Astrocyte (in vitro differentiated cells and primary cell): ENCODE measurements at regions not wholly inside any gene's neighbourhood (a gene's known extent, or its start where the extent isn't known, plus 50 kb on each side); places are given as distances from the start of the nearest gene placed in this dataset.
"Not testable (repeated sequence)": the region's sequence is repeated elsewhere in the genome, so short reads cannot be mapped to it uniquely, and the experiment has no call there.

Experiments
- DNase-seq: peaks from one replicate; pipeline ENCODE4 v3.0.0-alpha.2; 2010; ENCODE audit warnings: low read depth
- FAIRE-seq: peaks from 2 replicates; lab custom pipeline; 2011; peaks lifted over from hg19 to GRCh38; lab: Jason Lieb, UNC
- H2AFZ ChIP-seq: 2 replicates; pipeline ENCODE4 v1.6.0; 2012; ENCODE audit warnings: low read depth, low read length, inconsistent platforms
- H3K27ac ChIP-seq: 2 replicates; pipeline ENCODE4 v1.5.1; 2011; ENCODE audit warnings: low read depth, low read length, inconsistent platforms
- H3K27me3 ChIP-seq: 2 replicates; pipeline ENCODE4 v1.6.0; 2011; ENCODE audit warnings: low read length, inconsistent platforms; ENCODE audit not compliant: insufficient read depth
- H3K36me3 ChIP-seq: 2 replicates; pipeline ENCODE4 v1.5.1; 2011; ENCODE audit warnings: low read length, inconsistent platforms; ENCODE audit not compliant: insufficient read depth
- H3K4me1 ChIP-seq: 2 replicates; pipeline ENCODE4 v1.5.1; 2011; ENCODE audit warnings: low read length, inconsistent platforms; ENCODE audit not compliant: insufficient read depth
- H3K4me2 ChIP-seq: 2 replicates; pipeline ENCODE4 v1.6.0; 2012; ENCODE audit warnings: low read length, inconsistent platforms
- H3K4me3 ChIP-seq: 2 replicates; pipeline ENCODE4 v1.5.1; 2011; ENCODE audit warnings: low read depth, mild to moderate bottlenecking, low read length, inconsistent platforms; ENCODE audit not compliant: insufficient read depth
- H3K79me2 ChIP-seq: 2 replicates; pipeline ENCODE4 v1.6.0; 2012; ENCODE audit warnings: mild to moderate bottlenecking, low read length, inconsistent platforms; ENCODE audit not compliant: insufficient read depth
- H3K9ac ChIP-seq: 2 replicates; pipeline ENCODE4 v1.6.0; 2012; ENCODE audit warnings: mild to moderate bottlenecking, low read length, inconsistent platforms
- H3K9me3 ChIP-seq: 2 replicates; pipeline ENCODE4 v1.5.1; 2012; ENCODE audit warnings: low read depth, mild to moderate bottlenecking, low read length, inconsistent platforms; ENCODE audit not compliant: insufficient read depth
- H4K20me1 ChIP-seq: 2 replicates; pipeline ENCODE4 v1.6.0; 2012; ENCODE audit warnings: low read length, inconsistent platforms; ENCODE audit not compliant: insufficient read depth
- H3K27ac Mint-ChIP-seq: one replicate; pipeline ENCODE4 v1.8.0; 2021; ENCODE audit warnings: mild to moderate bottlenecking, mixed read lengths; ENCODE audit not compliant: unreplicated experiment
- H3K27me3 Mint-ChIP-seq: one replicate; pipeline ENCODE4 v1.8.0; 2021; ENCODE audit warnings: low read depth, mixed read lengths; ENCODE audit not compliant: unreplicated experiment
- H3K36me3 Mint-ChIP-seq: one replicate; pipeline ENCODE4 v1.8.0; 2021; ENCODE audit warnings: low read depth, mixed read lengths; ENCODE audit not compliant: unreplicated experiment
- H3K4me1 Mint-ChIP-seq: one replicate; pipeline ENCODE4 v1.8.0; 2021; ENCODE audit warnings: low read depth, mixed read lengths; ENCODE audit not compliant: unreplicated experiment
- H3K4me3 Mint-ChIP-seq: one replicate; pipeline ENCODE4 v1.8.0; 2021; ENCODE audit warnings: mild to moderate bottlenecking, moderate library complexity, mixed read lengths; ENCODE audit not compliant: unreplicated experiment
- H3K9me3 Mint-ChIP-seq: one replicate; pipeline ENCODE4 v1.8.0; 2021; ENCODE audit warnings: mild to moderate bottlenecking, mixed read lengths; ENCODE audit not compliant: unreplicated experiment
- EZH2 ChIP-seq: IDR thresholded peaks from 2 replicates; pipeline ENCODE4 v1.6.1; 2012; ENCODE audit warnings: mild to moderate bottlenecking, low read length, inconsistent platforms; ENCODE audit not compliant: insufficient read depth
- TF ChIP-seq, protein P1 (sequence below): IDR thresholded peaks from 2 replicates; pipeline ENCODE4 v1.5.1; 2011; ENCODE audit warnings: low read depth, mild to moderate bottlenecking, inconsistent platforms, low read length, moderate library complexity; ENCODE audit not compliant: insufficient read depth

DNA sequence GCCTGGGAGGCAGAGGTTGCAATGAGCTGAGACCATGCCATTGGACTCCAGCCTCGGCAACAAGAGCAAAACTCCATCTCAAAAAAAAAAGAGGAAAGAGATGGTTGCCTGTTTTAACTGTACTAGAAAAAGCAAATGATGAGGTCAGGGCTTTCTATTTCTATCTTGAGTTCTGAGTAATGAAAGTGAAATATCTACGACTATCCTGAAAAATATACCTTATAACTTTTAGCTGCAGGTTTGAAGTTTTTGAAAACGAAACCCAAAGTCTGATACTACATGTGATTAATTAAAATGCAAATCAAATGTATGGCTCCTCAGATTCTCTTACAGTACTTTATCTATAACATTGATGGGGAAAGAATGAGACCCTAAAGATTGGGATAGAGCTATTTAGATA, 636.2 kb upstream of the LRRN3 start:
- Mint-ChIP-seq H3K36me3 (no peaks in the 10 kb centered on the region), H3K27me3 (no peaks in the 10 kb centered on the region), H3K9me3 (no peaks in the 10 kb centered on the region), H3K4me1 (no peaks in the 10 kb centered on the region), H3K4me3 (no peak overlapping the region), H3K27ac (no peak overlapping the region)
- Histone ChIP-seq H3K27me3 (no peaks in the 10 kb centered on the region), H2AFZ (no peak overlapping the region), H3K9ac (no peak overlapping the region), H3K9me3 (no peaks in the 10 kb centered on the region), H3K36me3 (no peaks in the 10 kb centered on the region), H3K4me2 (no peak overlapping the region), H3K4me3 (no peak overlapping the region), H4K20me1 (no peaks in the 10 kb centered on the region), H3K27ac (no peak overlapping the region), H3K79me2 (no peaks in the 10 kb centered on the region), H3K4me1 (no peaks in the 10 kb centered on the region)
- TF ChIP-seq, protein P1, sequence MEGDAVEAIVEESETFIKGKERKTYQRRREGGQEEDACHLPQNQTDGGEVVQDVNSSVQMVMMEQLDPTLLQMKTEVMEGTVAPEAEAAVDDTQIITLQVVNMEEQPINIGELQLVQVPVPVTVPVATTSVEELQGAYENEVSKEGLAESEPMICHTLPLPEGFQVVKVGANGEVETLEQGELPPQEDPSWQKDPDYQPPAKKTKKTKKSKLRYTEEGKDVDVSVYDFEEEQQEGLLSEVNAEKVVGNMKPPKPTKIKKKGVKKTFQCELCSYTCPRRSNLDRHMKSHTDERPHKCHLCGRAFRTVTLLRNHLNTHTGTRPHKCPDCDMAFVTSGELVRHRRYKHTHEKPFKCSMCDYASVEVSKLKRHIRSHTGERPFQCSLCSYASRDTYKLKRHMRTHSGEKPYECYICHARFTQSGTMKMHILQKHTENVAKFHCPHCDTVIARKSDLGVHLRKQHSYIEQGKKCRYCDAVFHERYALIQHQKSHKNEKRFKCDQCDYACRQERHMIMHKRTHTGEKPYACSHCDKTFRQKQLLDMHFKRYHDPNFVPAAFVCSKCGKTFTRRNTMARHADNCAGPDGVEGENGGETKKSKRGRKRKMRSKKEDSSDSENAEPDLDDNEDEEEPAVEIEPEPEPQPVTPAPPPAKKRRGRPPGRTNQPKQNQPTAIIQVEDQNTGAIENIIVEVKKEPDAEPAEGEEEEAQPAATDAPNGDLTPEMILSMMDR: no peak
- TF ChIP-seq EZH2: no peak
- FAIRE-seq: no peak
- no peak for DNase-seq

DNA sequence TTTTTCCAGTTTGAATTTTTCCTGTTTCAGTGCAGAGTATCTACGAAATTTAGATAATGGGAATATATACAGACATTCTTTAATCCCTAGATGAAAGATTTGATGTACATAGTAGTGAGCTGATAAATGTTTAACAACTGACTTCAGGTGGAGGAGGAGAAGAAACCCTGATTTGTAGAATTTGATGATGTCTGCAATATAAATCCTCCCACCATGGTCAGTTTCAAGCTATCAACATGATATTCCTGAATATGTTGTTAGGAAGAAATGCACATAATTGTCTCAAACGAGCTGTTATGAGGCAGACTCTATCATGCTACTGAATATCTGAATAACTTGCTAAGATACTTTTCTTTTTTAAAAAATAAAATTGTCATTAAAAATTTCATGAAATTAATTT, 629.3 kb upstream of the LRRN3 start:
- Histone ChIP-seq H3K27ac (no peak overlapping the region), H3K27me3 (no peaks in the 10 kb centered on the region), H4K20me1 (no peaks in the 10 kb centered on the region), H3K79me2 (no peaks in the 10 kb centered on the region), H3K36me3 (no peaks in the 10 kb centered on the region), H3K4me1 (no peaks in the 10 kb centered on the region), H3K4me2 (no peak overlapping the region), H3K9ac (no peak overlapping the region), H3K4me3 (no peak overlapping the region), H3K9me3 (no peaks in the 10 kb centered on the region), H2AFZ (no peak overlapping the region)
- no peak overlapping the region for H3K27ac Mint-ChIP-seq
- FAIRE-seq: no peak
- H3K4me3 Mint-ChIP-seq: no peak overlapping the region
- no peaks in the 10 kb centered on the region for H3K9me3 Mint-ChIP-seq
- peaks cover 12% of the 10 kb centered on the region for H3K4me1 Mint-ChIP-seq
- no peak for TF ChIP-seq EZH2
- TF ChIP-seq, protein P1: no peak
- H3K36me3 Mint-ChIP-seq: no peaks in the 10 kb centered on the region
- no peak for DNase-seq
- no peaks in the 10 kb centered on the region for H3K27me3 Mint-ChIP-seq

- H3K4me1 Mint-ChIP-seq: peaks cover 8% of the 10 kb centered on the region
- H3K27me3 Mint-ChIP-seq: no peaks in the 10 kb centered on the region
- H4K20me1 ChIP-seq: no peaks in the 10 kb centered on the region
- H3K4me2 ChIP-seq: no peak overlapping the region
- no peak overlapping the region for H3K27ac ChIP-seq
- H3K79me2 ChIP-seq: no peaks in the 10 kb centered on the region
- H2AFZ ChIP-seq: no peak overlapping the region
- no peaks in the 10 kb centered on the region for H3K27me3 ChIP-seq
- no peak overlapping the region for H3K9ac ChIP-seq
- no peaks in the 10 kb centered on the region for H3K36me3 ChIP-seq
- no peaks in the 10 kb centered on the region for H3K4me1 ChIP-seq
- H3K27ac Mint-ChIP-seq: no peak overlapping the region
- H3K4me3 ChIP-seq: no peak overlapping the region
- no peak for DNase-seq
- H3K4me3 Mint-ChIP-seq: no peak overlapping the region
- no peaks in the 10 kb centered on the region for H3K9me3 ChIP-seq
- peaks cover under 1% of the 10 kb centered on the region for H3K9me3 Mint-ChIP-seq
- TF ChIP-seq EZH2: no peak
- TF ChIP-seq, protein P1: no peak
- FAIRE-seq: no peak
- no peaks in the 10 kb centered on the region for H3K36me3 Mint-ChIP-seq
These were observed 620.5 kb upstream of the LRRN3 start for GRCh38 chr7:110470420-110470819.

GRCh38 chr7:110472419-110472818, 618.5 kb upstream of the LRRN3 start:
- not testable (repeated sequence) for H3K4me2 ChIP-seq, H3K9me3 ChIP-seq, H4K20me1 ChIP-seq, H2AFZ ChIP-seq, H3K27ac Mint-ChIP-seq, H3K9ac ChIP-seq, H3K4me1 Mint-ChIP-seq, DNase-seq, H3K79me2 ChIP-seq, H3K27ac ChIP-seq, H3K9me3 Mint-ChIP-seq, H3K36me3 Mint-ChIP-seq, H3K27me3 ChIP-seq, H3K27me3 Mint-ChIP-seq, H3K4me3 ChIP-seq, FAIRE-seq, H3K4me1 ChIP-seq, H3K36me3 ChIP-seq, H3K4me3 Mint-ChIP-seq
